ENCODE measurements at regions not wholly inside any gene's neighbourhood (a gene's known extent, or its start where the extent isn't known, plus 50 kb on each side); places are given as distances from the start of the nearest gene placed in this dataset.

- no peak for ATAC-seq
- no peak for TF ChIP-seq CSRNP3 (CRISPR knock-in tag; IDR thresholded peaks at IDR 0.05)
- TF ChIP-seq TSHZ2 (CRISPR knock-in tag; IDR thresholded peaks at IDR 0.05): no peak
- TF ChIP-seq POU6F1 (CRISPR knock-in tag; IDR thresholded peaks at IDR 0.05; ENCODE audit: borderline replicate concordance, low read depth): no peak
- TF ChIP-seq ZNF565 (CRISPR knock-in tag; conservative IDR thresholded peaks at IDR 0.05; ENCODE audit: low read depth): no peak
- no peak for TF ChIP-seq ESRRG (CRISPR knock-in tag; IDR thresholded peaks at IDR 0.05)
- TF ChIP-seq ARNTL (CRISPR knock-in tag; IDR thresholded peaks at IDR 0.05; ENCODE audit: borderline replicate concordance, low read depth): no peak
- TF ChIP-seq PATZ1 (CRISPR knock-in tag; IDR thresholded peaks at IDR 0.05; ENCODE audit: borderline replicate concordance): no peak
- TF ChIP-seq PPARA (CRISPR knock-in tag; IDR thresholded peaks at IDR 0.05; ENCODE audit: borderline replicate concordance): no peak
Observed at GRCh38 chr6:78353040-78353439, 514.3 kb upstream of the IRAK1BP1 start.

- no peak for ATAC-seq
Observed at GRCh38 chr6:78363688-78364087, 503.7 kb upstream of the IRAK1BP1 start.

GRCh38 chr6:78365473-78365872, 501.9 kb upstream of the IRAK1BP1 start:
- no peak for ATAC-seq
- TF ChIP-seq BACH2 (CRISPR knock-in tag; IDR thresholded peaks at IDR 0.05; ENCODE audit: borderline replicate concordance): no peak
- no peak for TF ChIP-seq ESRRG (CRISPR knock-in tag; IDR thresholded peaks at IDR 0.05)
- TF ChIP-seq CREB5 (CRISPR knock-in tag; IDR thresholded peaks at IDR 0.05; ENCODE audit: low read depth): no peak
- TF ChIP-seq CSDC2 (CRISPR knock-in tag; IDR thresholded peaks at IDR 0.05): no peak
- TF ChIP-seq ZFP3 (CRISPR knock-in tag; IDR thresholded peaks at IDR 0.05): no peak
- no peak for TF ChIP-seq TOX (CRISPR knock-in tag; IDR thresholded peaks at IDR 0.05; ENCODE audit: borderline replicate concordance)
- no peak for TF ChIP-seq TSHZ2 (CRISPR knock-in tag; IDR thresholded peaks at IDR 0.05)
- TF ChIP-seq SNAI2 (CRISPR knock-in tag; IDR thresholded peaks at IDR 0.05): no peak
- no peak for TF ChIP-seq CSRNP3 (CRISPR knock-in tag; IDR thresholded peaks at IDR 0.05)
- TF ChIP-seq ZC3H10 (CRISPR knock-in tag; IDR thresholded peaks at IDR 0.05): no peak
- TF ChIP-seq RARB (CRISPR knock-in tag; IDR thresholded peaks at IDR 0.05): no peak
- TF ChIP-seq OSR1 (CRISPR knock-in tag; IDR thresholded peaks at IDR 0.05): no peak
- no peak for TF ChIP-seq TCF4 (CRISPR knock-in tag; IDR thresholded peaks at IDR 0.05; ENCODE audit: borderline replicate concordance)
- TF ChIP-seq PATZ1 (CRISPR knock-in tag; IDR thresholded peaks at IDR 0.05; ENCODE audit: borderline replicate concordance): no peak
- TF ChIP-seq ISL1 (CRISPR knock-in tag; IDR thresholded peaks at IDR 0.05): no peak
- no peak for TF ChIP-seq GLIS3 (CRISPR knock-in tag; IDR thresholded peaks at IDR 0.05)

More at GRCh38 chr6:78363688-78364087, 503.7 kb upstream of the IRAK1BP1 start:
- no peak for TF ChIP-seq ZFP30 (CRISPR knock-in tag; IDR thresholded peaks at IDR 0.05)
- peak; percentile 50; the same call in 1 of the 2 replicates for TF ChIP-seq TCF4 (CRISPR knock-in tag; IDR thresholded peaks at IDR 0.05; ENCODE audit: borderline replicate concordance)
- TF ChIP-seq TOX (CRISPR knock-in tag; IDR thresholded peaks at IDR 0.05; ENCODE audit: borderline replicate concordance): no peak

All from SK-N-SH treated with all-trans-retinoic acid at 6 μM for 48 hours (cell line).